ENCODE measurements at regions not wholly inside any gene's neighbourhood (a gene's known extent, or its start where the extent isn't known, plus 50 kb on each side); places are given as distances from the start of the nearest gene placed in this dataset.
"Not testable (repeated sequence)": the region's sequence is repeated elsewhere in the genome, so short reads cannot be mapped to it uniquely, and the experiment has no call there.

- H3K4me1 ChIP-seq (ENCODE audit: low read length); H2AFZ ChIP-seq (ENCODE audit: low read depth, low read length); H3K79me2 ChIP-seq (ENCODE audit: low read length); H3K36me3 ChIP-seq (replicated peaks; ENCODE audit: low read depth, low read length); H3K27ac ChIP-seq (ENCODE audit: low read length); H3K27me3 ChIP-seq (ENCODE audit: low read depth, low read length); H3K9me3 ChIP-seq (ENCODE audit: insufficient read depth, low read length); H3K4me3 ChIP-seq (ENCODE audit: low read length); H4K20me1 ChIP-seq (ENCODE audit: insufficient read depth, low read length); H3K4me2 ChIP-seq (ENCODE audit: low read length); H3K9ac ChIP-seq (ENCODE audit: low read length): not testable (repeated sequence)
Measured at GRCh38 chr14:34381304-34381703, 80.7 kb downstream of the SPTSSA start.

- no peak overlapping the region for H3K9ac ChIP-seq (ENCODE audit: low read length)
- H3K9me3 ChIP-seq (ENCODE audit: insufficient read depth, low read length) = no peaks in the 10 kb centered on the region
- no peak overlapping the region for H2AFZ ChIP-seq (ENCODE audit: low read depth, low read length)
- H3K36me3 ChIP-seq (replicated peaks; ENCODE audit: low read depth, low read length) = no peaks in the 10 kb centered on the region
- no peaks in the 10 kb centered on the region for H4K20me1 ChIP-seq (ENCODE audit: insufficient read depth, low read length)
- H3K27me3 ChIP-seq (ENCODE audit: low read depth, low read length) = no peaks in the 10 kb centered on the region
- H3K27ac ChIP-seq (ENCODE audit: low read length) = no peak overlapping the region
- H3K79me2 ChIP-seq (ENCODE audit: low read length) = no peaks in the 10 kb centered on the region
- H3K4me3 ChIP-seq (ENCODE audit: low read length) = no peak overlapping the region
- TF ChIP-seq EZH2phosphoT487 (IDR thresholded peaks at IDR 0.05; ENCODE audit: low read depth) = no peak
- TF ChIP-seq, protein P1, sequence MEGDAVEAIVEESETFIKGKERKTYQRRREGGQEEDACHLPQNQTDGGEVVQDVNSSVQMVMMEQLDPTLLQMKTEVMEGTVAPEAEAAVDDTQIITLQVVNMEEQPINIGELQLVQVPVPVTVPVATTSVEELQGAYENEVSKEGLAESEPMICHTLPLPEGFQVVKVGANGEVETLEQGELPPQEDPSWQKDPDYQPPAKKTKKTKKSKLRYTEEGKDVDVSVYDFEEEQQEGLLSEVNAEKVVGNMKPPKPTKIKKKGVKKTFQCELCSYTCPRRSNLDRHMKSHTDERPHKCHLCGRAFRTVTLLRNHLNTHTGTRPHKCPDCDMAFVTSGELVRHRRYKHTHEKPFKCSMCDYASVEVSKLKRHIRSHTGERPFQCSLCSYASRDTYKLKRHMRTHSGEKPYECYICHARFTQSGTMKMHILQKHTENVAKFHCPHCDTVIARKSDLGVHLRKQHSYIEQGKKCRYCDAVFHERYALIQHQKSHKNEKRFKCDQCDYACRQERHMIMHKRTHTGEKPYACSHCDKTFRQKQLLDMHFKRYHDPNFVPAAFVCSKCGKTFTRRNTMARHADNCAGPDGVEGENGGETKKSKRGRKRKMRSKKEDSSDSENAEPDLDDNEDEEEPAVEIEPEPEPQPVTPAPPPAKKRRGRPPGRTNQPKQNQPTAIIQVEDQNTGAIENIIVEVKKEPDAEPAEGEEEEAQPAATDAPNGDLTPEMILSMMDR (IDR thresholded peaks at IDR 0.05; ENCODE audit: low read depth, low read length) = no peak
- no peaks in the 10 kb centered on the region for H3K4me1 ChIP-seq (ENCODE audit: low read length)
- H3K4me2 ChIP-seq (ENCODE audit: low read length) = no peak overlapping the region
Measured at GRCh38 chr14:34380471-34380845, 81.6 kb downstream of the SPTSSA start.

GRCh38 chr14:34379816-34380470 lies 82.1 kb downstream of the SPTSSA start:
- Histone ChIP-seq H3K27ac (ENCODE audit: low read length) (no peak overlapping the region), H3K36me3 (replicated peaks; ENCODE audit: low read depth, low read length) (no peaks in the 10 kb centered on the region), H3K4me2 (ENCODE audit: low read length) (no peak overlapping the region), H4K20me1 (ENCODE audit: insufficient read depth, low read length) (no peaks in the 10 kb centered on the region), H3K9ac (ENCODE audit: low read length) (no peak overlapping the region), H3K9me3 (ENCODE audit: insufficient read depth, low read length) (no peaks in the 10 kb centered on the region), H3K4me3 (ENCODE audit: low read length) (no peak overlapping the region), H3K27me3 (ENCODE audit: low read depth, low read length) (no peaks in the 10 kb centered on the region), H3K79me2 (ENCODE audit: low read length) (no peaks in the 10 kb centered on the region), H3K4me1 (ENCODE audit: low read length) (no peaks in the 10 kb centered on the region), H2AFZ (ENCODE audit: low read depth, low read length) (no peak overlapping the region)
- no peak for TF ChIP-seq EZH2phosphoT487 (IDR thresholded peaks at IDR 0.05; ENCODE audit: low read depth)

DNA sequence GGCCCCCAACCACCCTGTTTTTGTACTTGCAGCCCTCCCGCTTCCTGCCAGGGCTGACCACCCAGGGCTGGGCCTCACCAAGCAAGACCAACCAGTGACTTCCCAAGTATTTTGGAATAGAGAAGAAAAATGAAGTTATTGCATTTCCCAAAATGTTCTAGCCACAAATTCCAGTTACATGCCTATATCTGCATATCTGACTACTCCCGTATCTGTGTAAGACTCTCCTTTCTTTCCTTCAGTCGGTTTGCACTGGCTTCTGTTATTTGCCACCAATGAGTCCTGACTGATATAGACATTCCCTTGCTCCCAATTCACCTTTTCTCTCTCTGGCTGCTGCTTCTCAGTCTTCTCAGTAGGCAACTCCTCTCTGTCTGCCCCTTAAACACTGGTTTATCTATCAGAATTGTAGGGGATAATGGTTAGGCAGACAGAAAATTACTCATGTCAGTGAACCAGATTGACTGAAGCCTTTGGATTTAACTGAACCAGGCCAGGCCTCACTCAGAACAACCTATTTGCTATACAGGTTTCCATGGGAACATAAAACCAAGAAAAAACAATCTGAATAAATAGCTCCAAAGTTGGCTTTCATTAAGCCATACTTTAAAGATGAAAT lies 85.3 kb downstream of the SPTSSA start:
- Histone ChIP-seq H3K4me2 (ENCODE audit: low read length) (no peak overlapping the region), H3K27ac (ENCODE audit: low read length) (no peak overlapping the region), H4K20me1 (ENCODE audit: insufficient read depth, low read length) (no peaks in the 10 kb centered on the region), H3K9ac (ENCODE audit: low read length) (no peak overlapping the region), H3K79me2 (ENCODE audit: low read length) (no peaks in the 10 kb centered on the region), H3K27me3 (ENCODE audit: low read depth, low read length) (no peaks in the 10 kb centered on the region), H3K9me3 (ENCODE audit: insufficient read depth, low read length) (no peaks in the 10 kb centered on the region), H3K4me1 (ENCODE audit: low read length) (no peaks in the 10 kb centered on the region; the same call in 1 of the 2 replicates), H3K36me3 (replicated peaks; ENCODE audit: low read depth, low read length) (no peaks in the 10 kb centered on the region), H2AFZ (ENCODE audit: low read depth, low read length) (no peak overlapping the region), H3K4me3 (ENCODE audit: low read length) (no peak overlapping the region)
- no peak for TF ChIP-seq EZH2phosphoT487 (IDR thresholded peaks at IDR 0.05; ENCODE audit: low read depth)
- TF ChIP-seq, protein P1 (IDR thresholded peaks at IDR 0.05; ENCODE audit: low read depth, low read length) = no peak

GRCh38 chr14:34374998-34375740 lies 86.9 kb downstream of the SPTSSA start:
- TF ChIP-seq, protein P1 (IDR thresholded peaks at IDR 0.05; ENCODE audit: low read depth, low read length) = no peak
- TF ChIP-seq EZH2phosphoT487 (IDR thresholded peaks at IDR 0.05; ENCODE audit: low read depth) = no peak

More at GRCh38 chr14:34374998-34375740, 86.9 kb downstream of the SPTSSA start:
- H2AFZ ChIP-seq (ENCODE audit: low read depth, low read length) = no peak overlapping the region
- no peak overlapping the region for H3K4me3 ChIP-seq (ENCODE audit: low read length)
- no peaks in the 10 kb centered on the region for H3K9me3 ChIP-seq (ENCODE audit: insufficient read depth, low read length)
- no peak overlapping the region for H3K9ac ChIP-seq (ENCODE audit: low read length)
- no peak overlapping the region for H3K4me2 ChIP-seq (ENCODE audit: low read length)
- no peaks in the 10 kb centered on the region for H3K36me3 ChIP-seq (replicated peaks; ENCODE audit: low read depth, low read length)
- H3K4me1 ChIP-seq (ENCODE audit: low read length) = no peaks in the 10 kb centered on the region; the same call in 1 of the 2 replicates
- no peaks in the 10 kb centered on the region for H3K79me2 ChIP-seq (ENCODE audit: low read length)
- no peaks in the 10 kb centered on the region for H3K27me3 ChIP-seq (ENCODE audit: low read depth, low read length)
- H4K20me1 ChIP-seq (ENCODE audit: insufficient read depth, low read length) = no peaks in the 10 kb centered on the region
- H3K27ac ChIP-seq (ENCODE audit: low read length) = no peak overlapping the region

Data from OCI-LY3 (cell line).